ENCODE measurements at regions not wholly inside any gene's neighbourhood (a gene's known extent, or its start where the extent isn't known, plus 50 kb on each side); places are given as distances from the start of the nearest gene placed in this dataset.

GRCh38 chr11:71078482-71078881 is 173.9 kb downstream of the SHANK2 start:
- DNase-seq (ENCODE audit: low spot score) (no peak), ATAC-seq (ENCODE audit: insufficient number of reproducible peaks, low FRiP score, low read depth) (no peak)
- Histone ChIP-seq H3K36me3 (no peaks in the 10 kb centered on the region), H3K27me3 (replicated peaks; ENCODE audit: insufficient read depth) (no peaks in the 10 kb centered on the region), H3K9me3 (no peaks in the 10 kb centered on the region), H3K4me3 (no peak overlapping the region), H3K4me1 (ENCODE audit: control insufficient read depth in 1 of 2, low read depth in 2 of 2) (no peaks in the 10 kb centered on the region), H3K27ac (no peak overlapping the region)
- TF ChIP-seq CTCF (IDR thresholded peaks at IDR 0.05) = no peak

- Histone ChIP-seq H3K4me1 (ENCODE audit: control insufficient read depth in 1 of 2, low read depth in 2 of 2) (no peaks in the 10 kb centered on the region), H3K36me3 (no peaks in the 10 kb centered on the region), H3K27me3 (replicated peaks; ENCODE audit: insufficient read depth) (no peaks in the 10 kb centered on the region), H3K9me3 (no peaks in the 10 kb centered on the region), H3K4me3 (no peak overlapping the region), H3K27ac (no peak overlapping the region)
- TF ChIP-seq CTCF (IDR thresholded peaks at IDR 0.05) = no peak
- no peak for DNase-seq (ENCODE audit: low spot score)
- no peak for ATAC-seq (ENCODE audit: insufficient number of reproducible peaks, low FRiP score, low read depth)
Observed at GRCh38 chr11:71076525-71077304, 175.7 kb downstream of the SHANK2 start.

GRCh38 chr11:71075871-71076420 is 176.4 kb downstream of the SHANK2 start:
- no peaks in the 10 kb centered on the region for H3K36me3 ChIP-seq
- no peaks in the 10 kb centered on the region for H3K9me3 ChIP-seq
- TF ChIP-seq CTCF (IDR thresholded peaks at IDR 0.05) = no peak
- no peaks in the 10 kb centered on the region for H3K4me1 ChIP-seq (ENCODE audit: control insufficient read depth in 1 of 2, low read depth in 2 of 2)
- no peak overlapping the region for H3K27ac ChIP-seq
- H3K27me3 ChIP-seq (replicated peaks; ENCODE audit: insufficient read depth) = no peaks in the 10 kb centered on the region
- H3K4me3 ChIP-seq = no peak overlapping the region
- ATAC-seq (ENCODE audit: insufficient number of reproducible peaks, low FRiP score, low read depth) (no peak), DNase-seq (ENCODE audit: low spot score) (no peak)

- H3K4me1 ChIP-seq (ENCODE audit: control insufficient read depth in 1 of 2, low read depth in 2 of 2) = no peaks in the 10 kb centered on the region
- H3K27ac ChIP-seq = no peak overlapping the region
- no peak for DNase-seq (ENCODE audit: low spot score)
- no peak overlapping the region for H3K4me3 ChIP-seq
- H3K9me3 ChIP-seq = no peaks in the 10 kb centered on the region
- no peaks in the 10 kb centered on the region for H3K27me3 ChIP-seq (replicated peaks; ENCODE audit: insufficient read depth)
- no peak for ATAC-seq (ENCODE audit: insufficient number of reproducible peaks, low FRiP score, low read depth)
- TF ChIP-seq CTCF (IDR thresholded peaks at IDR 0.05) = no peak
- no peaks in the 10 kb centered on the region for H3K36me3 ChIP-seq
Observed at GRCh38 chr11:71075116-71075720, 177.2 kb downstream of the SHANK2 start.

- Histone ChIP-seq H3K4me1 (ENCODE audit: control insufficient read depth in 1 of 2, low read depth in 2 of 2) (no peaks in the 10 kb centered on the region), H3K36me3 (no peaks in the 10 kb centered on the region), H3K4me3 (no peak overlapping the region), H3K27ac (no peak overlapping the region), H3K9me3 (no peaks in the 10 kb centered on the region), H3K27me3 (replicated peaks; ENCODE audit: insufficient read depth) (no peaks in the 10 kb centered on the region)
- DNase-seq (ENCODE audit: low spot score) = no peak
- no peak for TF ChIP-seq CTCF (IDR thresholded peaks at IDR 0.05)
- no peak for ATAC-seq (ENCODE audit: insufficient number of reproducible peaks, low FRiP score, low read depth)
Observed at GRCh38 chr11:71071736-71072509, 180.5 kb downstream of the SHANK2 start.
